ENCODE measurements at regions not wholly inside any gene's neighbourhood (a gene's known extent, or its start where the extent isn't known, plus 50 kb on each side); places are given as distances from the start of the nearest gene placed in this dataset.

GRCh38 chr13:63094717-63095116 is 1679.1 kb upstream of the PCDH20 start:
- POLR2A ChIA-PET: no interaction called here
- DNase-seq (ENCODE audit: extremely low spot score): no peak
- TF ChIP-seq BHLHE40 (IDR thresholded peaks at IDR 0.05; ENCODE audit: borderline replicate concordance) (no peak), L3MBTL2 (conservative IDR thresholded peaks at IDR 0.05) (no peak), FOXK2 (IDR thresholded peaks at IDR 0.05) (no peak), TARDBP (IDR thresholded peaks at IDR 0.05) (no peak), ZNF384 (IDR thresholded peaks at IDR 0.05) (no peak), SUZ12 (IDR thresholded peaks at IDR 0.05) (no peak), ARNT (IDR thresholded peaks at IDR 0.05) (no peak), NFRKB (IDR thresholded peaks at IDR 0.05) (no peak), HDGF (IDR thresholded peaks at IDR 0.05; ENCODE audit: borderline replicate concordance) (no peak), FOXA1 (IDR thresholded peaks at IDR 0.05) (no peak), ELF4 (IDR thresholded peaks at IDR 0.05) (no peak), FOXM1 (IDR thresholded peaks at IDR 0.05; ENCODE audit: borderline replicate concordance) (no peak), CTBP1 (IDR thresholded peaks at IDR 0.05; ENCODE audit: borderline replicate concordance) (no peak), LEF1 (IDR thresholded peaks at IDR 0.05; ENCODE audit: borderline replicate concordance) (no peak), PKNOX1 (IDR thresholded peaks at IDR 0.05) (no peak), SP1 (IDR thresholded peaks at IDR 0.05) (no peak)
- CTCF ChIA-PET: no interaction called here

GRCh38 chr13:63093907-63094469 is 1678.3 kb upstream of the PCDH20 start:
- DNase-seq (ENCODE audit: extremely low spot score): no peak
- ChIA-PET CTCF (no interaction called here), POLR2A (no interaction called here)
- no peak for TF ChIP-seq SUZ12 (IDR thresholded peaks at IDR 0.05)
- TF ChIP-seq FOXM1 (IDR thresholded peaks at IDR 0.05; ENCODE audit: borderline replicate concordance): no peak
- no peak for TF ChIP-seq LEF1 (IDR thresholded peaks at IDR 0.05; ENCODE audit: borderline replicate concordance)
- no peak for TF ChIP-seq ARNT (IDR thresholded peaks at IDR 0.05)
- TF ChIP-seq SP1 (IDR thresholded peaks at IDR 0.05): no peak
- no peak for TF ChIP-seq CTBP1 (IDR thresholded peaks at IDR 0.05; ENCODE audit: borderline replicate concordance)
- TF ChIP-seq L3MBTL2 (conservative IDR thresholded peaks at IDR 0.05): no peak
- TF ChIP-seq FOXA1 (IDR thresholded peaks at IDR 0.05): no peak
- TF ChIP-seq TARDBP (IDR thresholded peaks at IDR 0.05): no peak

- ChIA-PET CTCF (no interaction called here), POLR2A (no interaction called here)
- no peak for DNase-seq (ENCODE audit: extremely low spot score)
- TF ChIP-seq HDGF (IDR thresholded peaks at IDR 0.05; ENCODE audit: borderline replicate concordance) (no peak), FOXM1 (IDR thresholded peaks at IDR 0.05; ENCODE audit: borderline replicate concordance) (no peak)
These were observed 1676.8 kb upstream of the PCDH20 start for GRCh38 chr13:63092456-63092855.

GRCh38 chr13:63090524-63090923 is 1674.9 kb upstream of the PCDH20 start:
- DNase-seq (ENCODE audit: extremely low spot score): no peak
- POLR2A ChIA-PET: no interaction called here
- CTCF ChIA-PET: no interaction called here
- TF ChIP-seq ZNF384 (IDR thresholded peaks at IDR 0.05) (no peak), FOXM1 (IDR thresholded peaks at IDR 0.05; ENCODE audit: borderline replicate concordance) (no peak), L3MBTL2 (conservative IDR thresholded peaks at IDR 0.05) (no peak), CTBP1 (IDR thresholded peaks at IDR 0.05; ENCODE audit: borderline replicate concordance) (no peak), LEF1 (IDR thresholded peaks at IDR 0.05; ENCODE audit: borderline replicate concordance) (no peak), SP1 (IDR thresholded peaks at IDR 0.05) (no peak), NFRKB (IDR thresholded peaks at IDR 0.05) (no peak), FOXK2 (IDR thresholded peaks at IDR 0.05) (no peak), PKNOX1 (IDR thresholded peaks at IDR 0.05) (no peak), HDGF (IDR thresholded peaks at IDR 0.05; ENCODE audit: borderline replicate concordance) (no peak)

- no peak for DNase-seq (ENCODE audit: extremely low spot score)
- CTCF ChIA-PET: no interaction called here
- POLR2A ChIA-PET: no interaction called here
- TF ChIP-seq PKNOX1 (IDR thresholded peaks at IDR 0.05): no peak
- 0 out of 2 replicates have a peak, but pooled peaks have one; percentile 6 for TF ChIP-seq ELF4 (IDR thresholded peaks at IDR 0.05)
These were observed 1672.6 kb upstream of the PCDH20 start for GRCh38 chr13:63088226-63088625.

- POLR2A ChIA-PET: no interaction called here
- DNase-seq (ENCODE audit: extremely low spot score): no peak
- CTCF ChIA-PET: no interaction called here
- TF ChIP-seq FOXA1 (IDR thresholded peaks at IDR 0.05): no peak
- no peak for TF ChIP-seq TARDBP (IDR thresholded peaks at IDR 0.05)
- TF ChIP-seq SP1 (IDR thresholded peaks at IDR 0.05): no peak
- no peak for TF ChIP-seq LEF1 (IDR thresholded peaks at IDR 0.05; ENCODE audit: borderline replicate concordance)
- TF ChIP-seq ZNF384 (IDR thresholded peaks at IDR 0.05): no peak
- TF ChIP-seq PKNOX1 (IDR thresholded peaks at IDR 0.05): no peak
- no peak for TF ChIP-seq FOXK2 (IDR thresholded peaks at IDR 0.05)
- no peak for TF ChIP-seq CTBP1 (IDR thresholded peaks at IDR 0.05; ENCODE audit: borderline replicate concordance)
- TF ChIP-seq FOXM1 (IDR thresholded peaks at IDR 0.05; ENCODE audit: borderline replicate concordance): no peak
- no peak for TF ChIP-seq L3MBTL2 (conservative IDR thresholded peaks at IDR 0.05)
- no peak for TF ChIP-seq BHLHE40 (IDR thresholded peaks at IDR 0.05; ENCODE audit: borderline replicate concordance)
- no peak for TF ChIP-seq ELF4 (IDR thresholded peaks at IDR 0.05)
- TF ChIP-seq ARNT (IDR thresholded peaks at IDR 0.05): no peak
- TF ChIP-seq SUZ12 (IDR thresholded peaks at IDR 0.05): no peak
- TF ChIP-seq HDGF (IDR thresholded peaks at IDR 0.05; ENCODE audit: borderline replicate concordance): no peak
- no peak for TF ChIP-seq NFRKB (IDR thresholded peaks at IDR 0.05)
These were observed 1670.6 kb upstream of the PCDH20 start for GRCh38 chr13:63086286-63086685.

All from HEK293T (cell line).